Adrenal gland (tissue), 9 donors: ENCODE measurements at regions not wholly inside any gene's neighbourhood (a gene's known extent, or its start where the extent isn't known, plus 50 kb on each side); places are given as distances from the start of the nearest gene placed in this dataset.

Source experiments
- DNase-seq, 7 donors: peaks; one replicate each; pipeline ENCODE4 v3.0.0-alpha.2; 2019 to 2020
- H3K27ac ChIP-seq, 5 donors: fragments of 200-600 bp; sonication (generic) in 4 of 5; 1 replicate in 3 of 5; 2 replicates in 2 of 5; pipeline versions ENCODE4 v1.5.1 to v1.8.0; 2016 to 2020; ENCODE audit warnings: mild to moderate bottlenecking in 1 of 5
- H3K27me3 ChIP-seq: fragments of 200-600 bp; 2 replicates; pipeline ENCODE4 v1.8.0; 2021
- H3K36me3 ChIP-seq, 2 donors: fragments of 200-600 bp; replicated peaks in 1 of 2; 1 replicate in 1 of 2; 2 replicates in 1 of 2; pipeline versions ENCODE4 v1.5.1 to v1.8.0; 2018 to 2022
- H3K4me1 ChIP-seq, 2 donors: fragments of 200-600 bp; replicated peaks in 1 of 2; 1 replicate in 1 of 2; 2 replicates in 1 of 2; pipeline versions ENCODE4 v1.5.1 to v1.8.0; 2018 to 2021
- H3K4me3 ChIP-seq, 4 donors: fragments of 200-600 bp; sonication (generic) in 3 of 4; one replicate each; pipeline ENCODE4 v1.5.1; 2016 to 2018
- H3K9me3 ChIP-seq, 3 donors: fragments of 200-600 bp; sonication (generic) in 1 of 3; replicated peaks in 1 of 3; 1 replicate in 2 of 3; 2 replicates in 1 of 3; pipeline versions ENCODE4 v1.5.1 to v1.8.0; 2016 to 2021
- CTCF ChIP-seq, 6 experiments: fragments of 450-650 bp in 4 of 6; fragments of 200-600 bp in 2 of 6; sonication (generic) in 1 of 6; IDR thresholded peaks; 1 replicate in 5 of 6; 2 replicates in 1 of 6; pipeline versions ENCODE4 v1.5.1 to v1.8.0; 2016 to 2021; ENCODE audit warnings: antibody characterized with exemption in 6 of 6, mild to moderate bottlenecking in 2 of 6, moderate library complexity in 1 of 6
- POLR2A ChIP-seq, 2 donors: fragments of 450-650 bp; IDR thresholded peaks; one replicate each; pipeline ENCODE4 v1.6.1; 2017; ENCODE audit warnings: antibody characterized with exemption in 2 of 2, mild to moderate bottlenecking in 2 of 2, moderate library complexity in 1 of 2
- WGBS, 4 donors: extraction: QIAGEN DNeasy Blood & Tissue Kit in 2 of 4; methylation state at CpG; one replicate each; pipeline versions ENCODE4 v1.1.5 to v1.1.7; 2013 to 2017; 5-methylcytosine and 5-hydroxymethylcytosine counted together
- intact Hi-C, 2 donors: fragments of 100-400 bp; cut with DNase I; formaldehyde crosslinking; loops; one replicate each; pipeline versions ENCODE4 v1.14.1 to v1.15.0; 2022 to 2023
- donor health status: healthy with polysubstance abuse.
- donor health status: Bipolar disorder and iron deficiency.
- donor health status: DM: yes; HTN: yes; CAD: no.
- donor health status: DM: no; HTN: no; CAD: no.
- donor health status: DM: no; HTN: no; CAD: no.

- DNase-seq, result no peak
- Histone ChIP-seq H3K9me3 (no peaks in the 10 kb centered on the region), H3K4me3 (no peak overlapping the region), H3K27ac (no peak overlapping the region), H3K36me3 (no peaks in the 10 kb centered on the region), H3K27me3 (no peaks in the 10 kb centered on the region), H3K4me1 (no peaks in the 10 kb centered on the region)
- intact Hi-C loops, result no loop called here
- WGBS, 4 donors, result 93 to 94% (median 94%) methylated on average over 3 of the region's 3 CpGs
- TF ChIP-seq CTCF (IDR thresholded peaks at IDR 0.05), result no peak
Measured at GRCh38 chr3:72594615-72595215, 253.5 kb downstream of the SHQ1 start.

DNA sequence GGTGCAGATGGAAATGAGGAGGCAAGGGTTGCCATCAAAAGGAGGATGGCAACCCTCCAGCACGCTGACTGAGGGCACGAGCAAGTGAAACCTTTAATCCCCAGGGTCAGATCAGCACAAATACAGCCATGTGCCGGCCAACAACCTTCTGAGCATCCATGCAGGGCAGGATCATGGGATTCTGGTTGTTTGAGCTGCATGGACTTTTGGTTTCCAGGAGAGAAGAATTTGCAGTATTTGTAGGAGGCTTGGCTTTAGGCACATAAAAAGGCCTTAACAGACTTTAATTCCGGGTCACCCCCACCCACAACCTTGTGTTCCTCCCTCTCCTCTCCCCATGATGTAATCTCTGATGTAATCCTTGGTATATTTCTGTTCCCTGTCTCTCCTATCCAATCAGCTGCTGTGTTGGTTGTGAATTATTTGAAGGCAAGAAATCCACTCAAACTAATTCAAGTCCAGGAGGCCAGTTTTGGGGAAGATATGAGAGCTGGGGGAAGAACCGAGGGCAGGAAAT is 254.3 kb downstream of the SHQ1 start:
- no peaks in the 10 kb centered on the region for H3K27me3 ChIP-seq
- intact Hi-C loops, result no loop called here
- no peak for TF ChIP-seq POLR2A (IDR thresholded peaks at IDR 0.05)
- no peak for TF ChIP-seq CTCF (IDR thresholded peaks at IDR 0.05)

GRCh38 chr3:72591522-72592421 is 256.5 kb downstream of the SHQ1 start:
- Histone ChIP-seq H3K4me3 (no peak overlapping the region), H3K36me3 (no peaks in the 10 kb centered on the region), H3K4me1 (no peaks in the 10 kb centered on the region), H3K27me3 (no peaks in the 10 kb centered on the region), H3K27ac (peak overlapping the region in 1 of 5 donors; percentile 24), H3K9me3 (no peaks in the 10 kb centered on the region)
- intact Hi-C loops, result no loop called here
- DNase-seq, result peak; percentile 20 to 74 (median 46)
- no peak for TF ChIP-seq CTCF (IDR thresholded peaks at IDR 0.05)
- no peak for TF ChIP-seq POLR2A (IDR thresholded peaks at IDR 0.05)
- 73 to 81% (median 77%) methylated on average over 14 of the region's 14 CpGs for WGBS, 4 donors

More for the DNA sequence above, 254.3 kb downstream of the SHQ1 start:
- H3K9me3 ChIP-seq, result no peaks in the 10 kb centered on the region
- no peaks in the 10 kb centered on the region for H3K36me3 ChIP-seq
- no peaks in the 10 kb centered on the region for H3K4me1 ChIP-seq
- H3K27ac ChIP-seq, result no peak overlapping the region
- H3K4me3 ChIP-seq, result no peak overlapping the region
- 72 to 84% (median 78%) methylated on average over 5 of the region's 5 CpGs for WGBS, 4 donors
- DNase-seq, result no peak

DNA sequence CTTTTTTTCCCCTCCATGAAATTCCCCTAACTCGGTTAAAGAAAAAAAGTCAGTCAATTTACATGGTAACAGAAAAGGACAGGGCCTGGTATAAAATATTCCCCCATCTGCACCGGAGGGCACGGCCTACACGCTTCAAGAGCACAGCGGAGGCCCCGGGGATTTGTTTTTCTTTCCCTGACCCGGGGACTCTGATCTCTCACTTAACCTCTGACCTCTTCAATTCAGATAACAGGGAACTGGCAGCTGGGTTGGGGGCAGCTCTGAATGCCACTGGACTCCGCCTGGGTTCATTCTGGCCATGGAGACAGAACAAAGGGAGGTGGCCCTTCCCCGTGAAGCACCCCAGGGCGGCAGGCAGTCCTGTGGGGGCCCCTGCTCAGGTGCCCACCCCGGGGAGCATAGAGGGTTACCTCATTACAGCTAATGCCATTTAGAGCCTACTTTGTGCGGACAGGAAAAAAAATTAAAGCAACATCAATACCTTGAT is 257.5 kb downstream of the SHQ1 start:
- no peak overlapping the region for H3K4me3 ChIP-seq
- no peak overlapping the region for H3K27ac ChIP-seq
- TF ChIP-seq CTCF (IDR thresholded peaks at IDR 0.05) (no peak), POLR2A (IDR thresholded peaks at IDR 0.05) (no peak)
- H3K27me3 ChIP-seq, result no peaks in the 10 kb centered on the region
- no peaks in the 10 kb centered on the region for H3K4me1 ChIP-seq
- H3K36me3 ChIP-seq, result no peaks in the 10 kb centered on the region
- no peak for DNase-seq
- WGBS, 4 donors, result 76 to 84% (median 81%) methylated on average over 11 to 12 of the region's 12 CpGs
- intact Hi-C loops, result no loop called here
- H3K9me3 ChIP-seq, result no peaks in the 10 kb centered on the region
